Colon (tissue), 2 donors: ENCODE measurements at regions not wholly inside any gene's neighbourhood (a gene's known extent, or its start where the extent isn't known, plus 50 kb on each side); places are given as distances from the start of the nearest gene placed in this dataset.

Source experiments
- FAIRE-seq: peaks from 2 replicates; lab custom pipeline; 2012; peaks lifted over from hg19 to GRCh38; lab: Jason Lieb, UNC
- donor health status: control.
- donor health status: control.

- FAIRE-seq: no peak
These were observed 181.6 kb upstream of the MGMT start for GRCh38 chr10:129285459-129285858.

- no peak for FAIRE-seq
These were observed 177.9 kb upstream of the MGMT start for GRCh38 chr10:129288999-129289584.

- no peak for FAIRE-seq
These were observed 172.9 kb upstream of the MGMT start for GRCh38 chr10:129293991-129294700.

- no peak for FAIRE-seq
These were observed 172.1 kb upstream of the MGMT start for GRCh38 chr10:129294944-129295343.

GRCh38 chr10:129305046-129305445, 162.0 kb upstream of the MGMT start:
- no peak for FAIRE-seq

GRCh38 chr10:129307141-129307540, 159.9 kb upstream of the MGMT start:
- no peak for FAIRE-seq

GRCh38 chr10:129308953-129309564, 158.0 kb upstream of the MGMT start:
- no peak for FAIRE-seq

- no peak for FAIRE-seq
These were observed 157.5 kb upstream of the MGMT start for GRCh38 chr10:129309565-129309964.

GRCh38 chr10:129310881-129311280, 156.2 kb upstream of the MGMT start:
- no peak for FAIRE-seq

- no peak for FAIRE-seq
These were observed 147.1 kb upstream of the MGMT start for GRCh38 chr10:129319934-129320333.

- no peak for FAIRE-seq
These were observed 146.7 kb upstream of the MGMT start for GRCh38 chr10:129320340-129320739.

GRCh38 chr10:129321727-129322126, 145.3 kb upstream of the MGMT start:
- FAIRE-seq: no peak

- FAIRE-seq: no peak
These were observed 143.9 kb upstream of the MGMT start for GRCh38 chr10:129322933-129323820.

GRCh38 chr10:129323879-129324278, 143.2 kb upstream of the MGMT start:
- FAIRE-seq: no peak

- FAIRE-seq: no peak
These were observed 141.1 kb upstream of the MGMT start for GRCh38 chr10:129325893-129326292.

- FAIRE-seq: no peak
These were observed 138.5 kb upstream of the MGMT start for GRCh38 chr10:129328546-129328945.

- no peak for FAIRE-seq
These were observed 137.5 kb upstream of the MGMT start for GRCh38 chr10:129329385-129330055.

- no peak for FAIRE-seq
These were observed 136.8 kb upstream of the MGMT start for GRCh38 chr10:129330211-129330610.

- FAIRE-seq: no peak
These were observed 135.7 kb upstream of the MGMT start for GRCh38 chr10:129331207-129331838.

- no peak for FAIRE-seq
These were observed 135.2 kb upstream of the MGMT start for GRCh38 chr10:129331839-129332220.

- no peak for FAIRE-seq
These were observed 134.6 kb upstream of the MGMT start for GRCh38 chr10:129332476-129332875.

GRCh38 chr10:129333706-129334105, 133.3 kb upstream of the MGMT start:
- no peak for FAIRE-seq
